K562 (cell line): ENCODE measurements at regions not wholly inside any gene's neighbourhood (a gene's known extent, or its start where the extent isn't known, plus 50 kb on each side); places are given as distances from the start of the nearest gene placed in this dataset.

ENCODE experiments used
- ATAC-seq: fragments of 200-7000 bp; cut with Tn5 transposase; 3 replicates; pipeline ENCODE4 v1.9.1; 2020; ENCODE audit warnings: moderate library complexity
- BruUV-seq: library from RNA; stranded (reverse); fragments of 400-500 nt; replicated peaks from 2 replicates; lab custom pipeline; 2021; lab: Mats Ljungman, UMichigan
- CTCF ChIA-PET: fragments of 300-600 bp; formaldehyde crosslinking; extraction: SDS; loops from one replicate; lab custom pipeline; 2021; ENCODE audit warnings: low intra/inter-chr PET ratio; lab: Yijun Ruan, JAX
- POLR2A ChIA-PET: fragments of 300-600, 350-650 bp; sonication (Branson Sonifier 250); formaldehyde crosslinking; extraction: SDS; loops from one replicate; lab custom pipeline; 2021; ENCODE audit warnings: antibody characterized with exemption, inconsistent platforms; lab: Yijun Ruan, JAX
- DNase-seq, 4 experiments: peaks; one replicate each; pipeline versions ENCODE4 v3.0.0 to v3.0.0-alpha.2; 2011 to 2018; ENCODE audit warnings: low spot score in 3 of 4, mixed read lengths in 3 of 4; ENCODE audit errors: extremely low read depth in 1 of 4
- FAIRE-seq: peaks from 2 replicates; lab custom pipeline; 2011; peaks lifted over from hg19 to GRCh38; lab: Jason Lieb, UNC
- H2AFZ ChIP-seq: 2 replicates; pipeline ENCODE4 v1.6.0; 2011; ENCODE audit warnings: low read depth, low read length, control low read depth, inconsistent platforms
- H3K27ac ChIP-seq: fragments of 200-600 bp; 3 replicates; pipeline ENCODE4 v1.8.0; 2011; ENCODE audit warnings: low read depth, mild to moderate bottlenecking, control low read depth, inconsistent platforms, low read length, moderate library complexity, mixed read lengths; ENCODE audit errors: extremely low read depth
- H3K27me3 ChIP-seq, 2 experiments: fragments of 300-600 bp in 1 of 2; 2 replicates in 1 of 2; 3 replicates in 1 of 2; pipeline versions ENCODE4 v1.6.0 to v1.8.0; 2011; ENCODE audit warnings: inconsistent platforms in 2 of 2, low read length in 2 of 2, mild to moderate bottlenecking in 1 of 2, mixed read lengths in 1 of 2, moderate library complexity in 1 of 2; ENCODE audit not compliant: control insufficient read depth in 2 of 2, insufficient read depth in 2 of 2
- H3K36me3 ChIP-seq: fragments of 300-600 bp; 3 replicates; pipeline ENCODE4 v1.8.0; 2011; ENCODE audit warnings: mild to moderate bottlenecking, low read length, inconsistent platforms; ENCODE audit not compliant: control insufficient read depth, insufficient read depth
- H3K4me1 ChIP-seq, 2 experiments: fragments of 200-600 bp in 1 of 2; replicated peaks in 1 of 2; 2 replicates in 1 of 2; 3 replicates in 1 of 2; pipeline versions ENCODE4 v1.5.1 to v1.8.0; 2011; ENCODE audit warnings: inconsistent platforms in 2 of 2, low read length in 2 of 2, mild to moderate bottlenecking in 1 of 2, mixed read lengths in 1 of 2, moderate library complexity in 1 of 2; ENCODE audit not compliant: control insufficient read depth in 2 of 2, insufficient read depth in 2 of 2
- H3K4me2 ChIP-seq: 2 replicates; pipeline ENCODE4 v1.6.1; 2011; ENCODE audit warnings: low read length, control low read depth, inconsistent platforms, mixed read lengths; ENCODE audit not compliant: insufficient read depth
- H3K4me3 ChIP-seq: fragments of 200-600 bp; sonication (generic), shearing (Covaris generic); 2 replicates; pipeline ENCODE4 v1.5.1; 2016; ENCODE audit warnings: control low read depth, inconsistent platforms
- H3K79me2 ChIP-seq: fragments of 200-600 bp; 3 replicates; pipeline ENCODE4 v1.8.0; 2011; ENCODE audit warnings: low read length, inconsistent platforms; ENCODE audit not compliant: control insufficient read depth, insufficient read depth
- H3K9ac ChIP-seq, 2 experiments: 2 replicates each; pipeline versions ENCODE4 v1.6.0 to v1.6.1; 2011; ENCODE audit warnings: low read depth in 2 of 2, low read length in 2 of 2, control low read depth in 1 of 2, inconsistent platforms in 1 of 2, mild to moderate bottlenecking in 1 of 2, mixed read lengths in 1 of 2; ENCODE audit not compliant: insufficient read depth in 1 of 2
- H3K9me1 ChIP-seq: one replicate; pipeline ENCODE4 v1.6.0; 2011; ENCODE audit warnings: inconsistent platforms, mild to moderate bottlenecking, low read length, moderate library complexity; ENCODE audit not compliant: control insufficient read depth, insufficient read depth
- H3K9me3 ChIP-seq: replicated peaks from 2 replicates; pipeline ENCODE4 v1.5.1; 2011; ENCODE audit warnings: low read depth, low read length, inconsistent platforms; ENCODE audit not compliant: control insufficient read depth, insufficient read depth
- H4K20me1 ChIP-seq: replicated peaks from 2 replicates; pipeline ENCODE4 v1.6.1; 2011; ENCODE audit warnings: low read length, inconsistent platforms, mixed read lengths; ENCODE audit not compliant: control insufficient read depth, insufficient read depth
- ARID2 ChIP-seq: fragments of 450-650 bp; IDR thresholded peaks from 2 replicates; pipeline ENCODE4 v1.6.1; 2017; ENCODE audit warnings: antibody characterized with exemption, mild to moderate bottlenecking
- ATF3 ChIP-seq, 2 experiments: fragments of 450-650 bp in 1 of 2; sonication (generic) in 1 of 2; formaldehyde crosslinking in 1 of 2; IDR thresholded peaks in 1 of 2; conservative IDR thresholded peaks in 1 of 2; 2 replicates each; pipeline versions ENCODE4 v1.6.1 to v1.8.1; 2016 to 2023; ENCODE audit warnings: mild to moderate bottlenecking in 2 of 2, moderate library complexity in 2 of 2, inconsistent platforms in 1 of 2, missing genetic modification reagents in 1 of 2
- CREM ChIP-seq: IDR thresholded peaks from 2 replicates; pipeline ENCODE4 v1.6.1; 2014; ENCODE audit warnings: antibody characterized with exemption, low read depth
- CXXC5 ChIP-seq: fragments of 250-450 bp; sonication (Bioruptor Pico); IDR thresholded peaks from 2 replicates; pipeline ENCODE4 v1.8.0; 2022; ENCODE audit warnings: inconsistent platforms, mild to moderate bottlenecking, moderate library complexity
- DPF2 ChIP-seq: fragments of 450-650 bp; IDR thresholded peaks from 2 replicates; pipeline ENCODE4 v1.6.1; 2016
- EHMT2 ChIP-seq: fragments of 450-650 bp; IDR thresholded peaks from 2 replicates; pipeline ENCODE4 v1.6.1; 2018; ENCODE audit warnings: antibody characterized with exemption
- HBP1 ChIP-seq: fragments of 450-650 bp; formaldehyde crosslinking; IDR thresholded peaks from 2 replicates; pipeline ENCODE4 v1.4.0; 2022; ENCODE audit warnings: missing genetic modification characterization
- JUNB ChIP-seq: fragments of 450-650 bp; formaldehyde crosslinking; conservative IDR thresholded peaks from 2 replicates; pipeline ENCODE4 v1.4.0; 2020; ENCODE audit warnings: mild to moderate bottlenecking
- NRF1 ChIP-seq, 2 experiments: fragments of 450-650 bp; IDR thresholded peaks in 1 of 2; conservative IDR thresholded peaks in 1 of 2; 2 replicates each; pipeline ENCODE4 v1.6.1; 2014; ENCODE audit warnings: mild to moderate bottlenecking in 2 of 2
- SMAD3 ChIP-seq: fragments of 450-650 bp; formaldehyde crosslinking; conservative IDR thresholded peaks from 2 replicates; pipeline ENCODE4 v1.4.0; 2020; ENCODE audit warnings: mild to moderate bottlenecking
- SP1 ChIP-seq: sonication (generic); formaldehyde crosslinking; IDR thresholded peaks from 2 replicates; pipeline ENCODE4 v1.8.1; 2022; ENCODE audit warnings: mild to moderate bottlenecking, missing genetic modification reagents
- ZNF12 ChIP-seq: sonication (generic); formaldehyde crosslinking; IDR thresholded peaks from 2 replicates; pipeline ENCODE4 v1.4.0; 2020; ENCODE audit warnings: mild to moderate bottlenecking, missing genetic modification reagents
- ZNF586 ChIP-seq: fragments of 450-650 bp; formaldehyde crosslinking; conservative IDR thresholded peaks from 2 replicates; pipeline ENCODE4 v1.4.0; 2020; ENCODE audit warnings: mild to moderate bottlenecking, moderate library complexity
- ZNF707 ChIP-seq: fragments of 250-450 bp; sonication (Bioruptor Pico); conservative IDR thresholded peaks from 2 replicates; pipeline ENCODE4 v1.8.0; 2022; ENCODE audit warnings: inconsistent platforms, mild to moderate bottlenecking, moderate library complexity
- WGBS: fragments of 100-300 bp; shearing (Covaris generic); methylation state at CpG from one replicate; pipeline ENCODE4 v1.1.6; 2016; ENCODE audit warnings: low coverage, mixed read lengths; ENCODE audit not compliant: insufficient coverage; ENCODE audit errors: missing lambda C conversion rate; 5-methylcytosine and 5-hydroxymethylcytosine counted together
- in situ Hi-C: fragments of 300-500 bp; cut with MboI; formaldehyde crosslinking; loops from 4 replicates; pipeline ENCODE4 v1.15.0; 2018; ENCODE audit warnings: inconsistent platforms, mixed read lengths
- intact Hi-C: fragments of 100-400 bp; cut with micrococcal nuclease; formaldehyde crosslinking; loops from 2 replicates; pipeline ENCODE4 v1.14.2; 2022
- TF ChIP-seq, protein P1 (sequence below): fragments of 450-650 bp; formaldehyde crosslinking; IDR thresholded peaks from 2 replicates; pipeline ENCODE4 v1.4.0; 2020; ENCODE audit warnings: mild to moderate bottlenecking, moderate library complexity

DNA sequence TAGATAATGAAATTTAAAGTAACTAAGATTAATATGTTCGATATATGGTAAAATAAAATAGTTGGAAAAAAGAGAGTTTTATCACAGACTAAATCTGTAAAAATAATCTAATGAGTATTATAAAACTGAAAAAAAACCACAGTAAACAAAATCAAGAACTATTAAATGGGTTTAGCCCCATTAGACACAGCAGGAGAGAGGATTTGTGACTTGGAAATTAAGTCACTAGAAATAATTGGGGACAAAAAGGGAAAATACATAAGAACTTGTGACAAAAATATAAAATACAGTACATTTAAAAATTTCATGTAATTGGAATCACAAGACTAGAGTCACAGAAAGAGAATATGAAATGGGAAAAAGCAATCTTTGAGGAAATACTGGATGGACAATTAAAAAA lies 1114.6 kb upstream of the KLHL29 start:
- FAIRE-seq (no peak), DNase-seq (no peak), ATAC-seq (no peak)
- Histone ChIP-seq H3K79me2 (no peaks in the 10 kb centered on the region), H3K4me2 (no peak overlapping the region), H4K20me1 (no peaks in the 10 kb centered on the region), H3K36me3 (no peaks in the 10 kb centered on the region), H3K9ac (no peak overlapping the region), H3K4me1 (no peaks in the 10 kb centered on the region), H3K9me3 (no peaks in the 10 kb centered on the region), H2AFZ (no peak overlapping the region), H3K27ac (no peak overlapping the region), H3K4me3 (no peak overlapping the region), H3K27me3 (no peaks in the 10 kb centered on the region), H3K9me1 (no peaks in the 10 kb centered on the region)
- in situ Hi-C loops, result no loop called here
- TF ChIP-seq CXXC5 (no peak), NRF1 (conservative IDR thresholded peaks at IDR 0.05 in 1 of 2, IDR thresholded peaks at IDR 0.05 in 1 of 2) (no peak)
- intact Hi-C loops, result no loop called here
- ChIA-PET CTCF (no interaction called here), POLR2A (interaction anchor here (1.5 kb wide), 1 partner anchor 32 kb away, joined by 3 read pairs; no protein-coding TSS in a partner anchor)
- no TSS peak for BruUV-seq
- 6% methylated on average over 1 of the region's 1 CpG for WGBS

- Histone ChIP-seq H3K9ac (no peak overlapping the region), H3K79me2 (no peaks in the 10 kb centered on the region), H4K20me1 (no peaks in the 10 kb centered on the region), H3K36me3 (no peaks in the 10 kb centered on the region), H2AFZ (no peak overlapping the region), H3K9me3 (no peaks in the 10 kb centered on the region), H3K4me3 (no peak overlapping the region), H3K27ac (no peak overlapping the region), H3K9me1 (no peaks in the 10 kb centered on the region), H3K4me1 (no peaks in the 10 kb centered on the region), H3K27me3 (no peaks in the 10 kb centered on the region), H3K4me2 (no peak overlapping the region)
- in situ Hi-C loops (no loop called here), intact Hi-C loops (no loop called here)
- ATAC-seq (no peak), FAIRE-seq (no peak), DNase-seq (no peak)
- ChIA-PET CTCF (no interaction called here), POLR2A (no interaction called here)
- 0% methylated on average over 1 of the region's 1 CpG for WGBS
- no TSS peak for BruUV-seq
- TF ChIP-seq, protein P1, sequence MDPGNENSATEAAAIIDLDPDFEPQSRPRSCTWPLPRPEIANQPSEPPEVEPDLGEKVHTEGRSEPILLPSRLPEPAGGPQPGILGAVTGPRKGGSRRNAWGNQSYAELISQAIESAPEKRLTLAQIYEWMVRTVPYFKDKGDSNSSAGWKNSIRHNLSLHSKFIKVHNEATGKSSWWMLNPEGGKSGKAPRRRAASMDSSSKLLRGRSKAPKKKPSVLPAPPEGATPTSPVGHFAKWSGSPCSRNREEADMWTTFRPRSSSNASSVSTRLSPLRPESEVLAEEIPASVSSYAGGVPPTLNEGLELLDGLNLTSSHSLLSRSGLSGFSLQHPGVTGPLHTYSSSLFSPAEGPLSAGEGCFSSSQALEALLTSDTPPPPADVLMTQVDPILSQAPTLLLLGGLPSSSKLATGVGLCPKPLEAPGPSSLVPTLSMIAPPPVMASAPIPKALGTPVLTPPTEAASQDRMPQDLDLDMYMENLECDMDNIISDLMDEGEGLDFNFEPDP (CRISPR knock-in tag), result no peak
- no peak for TF ChIP-seq ARID2
- no peak for TF ChIP-seq ZNF586
- TF ChIP-seq EHMT2, result no peak
- TF ChIP-seq ATF3 (IDR thresholded peaks at IDR 0.05), result no peak
- no peak for TF ChIP-seq ATF3 (CRISPR knock-in tag; conservative IDR thresholded peaks at IDR 0.05)
- no peak for TF ChIP-seq SP1 (CRISPR knock-in tag)
- no peak for TF ChIP-seq JUNB (CRISPR knock-in tag)
- no peak for TF ChIP-seq ZNF12 (CRISPR knock-in tag)
- TF ChIP-seq SMAD3 (CRISPR knock-in tag), result no peak
- TF ChIP-seq HBP1, result no peak
- no peak for TF ChIP-seq DPF2
- no peak for TF ChIP-seq CREM
- TF ChIP-seq ZNF707 (CRISPR knock-in tag), result no peak
Measured at GRCh38 chr2:22273853-22274252, 1111.1 kb upstream of the KLHL29 start.
